ENCODE measurements at regions not wholly inside any gene's neighbourhood (a gene's known extent, or its start where the extent isn't known, plus 50 kb on each side); places are given as distances from the start of the nearest gene placed in this dataset.

DNA sequence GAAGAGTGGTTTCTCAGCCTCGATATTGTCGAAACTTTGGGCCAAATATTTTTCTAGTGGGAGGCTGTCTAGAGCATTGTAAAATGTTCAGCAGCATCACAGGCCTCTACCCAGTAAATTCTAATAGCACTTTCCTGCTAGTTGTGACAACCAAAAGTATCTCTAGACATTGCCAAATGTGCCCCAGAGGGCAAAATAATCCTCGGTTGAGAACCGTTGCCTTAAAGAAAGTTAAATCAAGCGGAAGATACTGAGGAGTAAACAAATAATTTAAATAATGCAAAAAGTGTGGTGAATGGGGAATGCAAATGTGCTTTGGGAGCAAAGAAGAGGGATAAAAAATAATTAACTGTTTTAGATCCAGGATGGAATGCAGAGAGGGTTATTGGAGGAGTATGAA lies 106.4 kb upstream of the ASCC3 start:
- H3K9ac ChIP-seq (ENCODE audit: low read length), result no peak overlapping the region
- no CpG with 5 or more reads among the region's 5 CpGs for WGBS (ENCODE audit: extremely low coverage, insufficient coverage, low lambda C conversion rate)
- no peak overlapping the region for H3K56ac ChIP-seq (ENCODE audit: low read length)
- no peak overlapping the region for H4K8ac ChIP-seq (ENCODE audit: low read depth, low read length)
- no peak overlapping the region for H4K5ac ChIP-seq (ENCODE audit: low read length)
- H2BK120ac ChIP-seq (ENCODE audit: low read depth, low read length), result no peak overlapping the region
- H3K23ac ChIP-seq (ENCODE audit: low read length), result no peak overlapping the region
- H3K4ac ChIP-seq (ENCODE audit: low read depth, low read length), result no peak overlapping the region
- H2BK15ac ChIP-seq (replicated peaks; ENCODE audit: low read depth), result no peak overlapping the region
- no peak overlapping the region for H3K27ac ChIP-seq (ENCODE audit: low read depth, low read length)
- no peaks in the 10 kb centered on the region for H3K79me2 ChIP-seq (ENCODE audit: control insufficient read depth, insufficient read depth, low read length)
- H3K4me1 ChIP-seq (ENCODE audit: control insufficient read depth, low read depth, low read length), result no peaks in the 10 kb centered on the region
- H3K36me3 ChIP-seq (ENCODE audit: control insufficient read depth, insufficient read depth, low read length), result no peaks in the 10 kb centered on the region
- H3K4me2 ChIP-seq (ENCODE audit: low read length), result no peak overlapping the region
- no peak overlapping the region for H2AK5ac ChIP-seq (ENCODE audit: low read length)
- no peak overlapping the region for H3K18ac ChIP-seq (ENCODE audit: low read length)
- DNase-seq, result no peak
- H3K79me1 ChIP-seq (ENCODE audit: low read length), result no peaks in the 10 kb centered on the region
- H3K27me3 ChIP-seq (ENCODE audit: insufficient read depth, low read length, poor library complexity), result no peaks in the 10 kb centered on the region
- H3K4me3 ChIP-seq (ENCODE audit: low read length), result no peak overlapping the region
- no peak overlapping the region for H2BK5ac ChIP-seq (ENCODE audit: low read length)

DNA sequence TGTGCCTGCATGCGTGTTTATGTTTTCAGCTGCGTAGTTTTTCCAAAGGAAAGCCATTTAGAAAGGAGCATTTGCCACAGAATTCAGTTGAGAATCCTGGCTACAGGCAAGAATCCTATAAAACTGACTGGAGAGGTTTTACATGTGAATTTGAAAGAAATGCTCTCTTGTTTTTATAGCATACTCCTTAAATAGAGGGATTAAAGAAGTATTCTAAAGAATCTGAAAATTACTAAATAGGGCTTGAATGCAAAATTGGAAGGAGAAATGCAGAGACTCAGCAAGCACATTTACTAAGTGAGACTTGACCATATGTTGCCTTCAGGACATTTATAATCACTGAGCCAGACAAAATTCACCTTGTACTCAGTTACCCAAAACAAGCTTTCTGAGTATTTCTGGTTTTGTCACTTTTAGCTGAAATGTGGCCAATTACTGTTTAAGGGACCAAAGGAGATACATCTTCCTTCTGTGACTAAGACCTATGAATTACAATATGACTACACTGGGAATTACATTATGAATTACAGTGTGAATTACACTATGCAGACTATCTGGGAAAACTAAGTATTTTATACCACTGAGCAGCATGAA lies 107.4 kb upstream of the ASCC3 start:
- Histone ChIP-seq H3K36me3 (ENCODE audit: control insufficient read depth, insufficient read depth, low read length) (no peaks in the 10 kb centered on the region), H2BK15ac (replicated peaks; ENCODE audit: low read depth) (no peak overlapping the region), H3K4me1 (ENCODE audit: control insufficient read depth, low read depth, low read length) (no peaks in the 10 kb centered on the region), H2BK120ac (ENCODE audit: low read depth, low read length) (no peak overlapping the region), H3K79me2 (ENCODE audit: control insufficient read depth, insufficient read depth, low read length) (no peaks in the 10 kb centered on the region), H3K18ac (ENCODE audit: low read length) (no peak overlapping the region), H2AK5ac (ENCODE audit: low read length) (no peak overlapping the region), H3K56ac (ENCODE audit: low read length) (no peak overlapping the region), H3K23ac (ENCODE audit: low read length) (no peak overlapping the region), H3K79me1 (ENCODE audit: low read length) (no peaks in the 10 kb centered on the region), H3K4me3 (ENCODE audit: low read length) (no peak overlapping the region), H3K9ac (ENCODE audit: low read length) (no peak overlapping the region), H3K27me3 (ENCODE audit: insufficient read depth, low read length, poor library complexity) (no peaks in the 10 kb centered on the region), H3K4me2 (ENCODE audit: low read length) (no peak overlapping the region), H3K4ac (ENCODE audit: low read depth, low read length) (no peak overlapping the region), H3K27ac (ENCODE audit: low read depth, low read length) (no peak overlapping the region), H2BK5ac (ENCODE audit: low read length) (no peak overlapping the region), H4K8ac (ENCODE audit: low read depth, low read length) (no peak overlapping the region), H4K5ac (ENCODE audit: low read length) (no peak overlapping the region)
- no peak for DNase-seq
- no CpG with 5 or more reads among the region's 2 CpGs for WGBS (ENCODE audit: extremely low coverage, insufficient coverage, low lambda C conversion rate)

DNA sequence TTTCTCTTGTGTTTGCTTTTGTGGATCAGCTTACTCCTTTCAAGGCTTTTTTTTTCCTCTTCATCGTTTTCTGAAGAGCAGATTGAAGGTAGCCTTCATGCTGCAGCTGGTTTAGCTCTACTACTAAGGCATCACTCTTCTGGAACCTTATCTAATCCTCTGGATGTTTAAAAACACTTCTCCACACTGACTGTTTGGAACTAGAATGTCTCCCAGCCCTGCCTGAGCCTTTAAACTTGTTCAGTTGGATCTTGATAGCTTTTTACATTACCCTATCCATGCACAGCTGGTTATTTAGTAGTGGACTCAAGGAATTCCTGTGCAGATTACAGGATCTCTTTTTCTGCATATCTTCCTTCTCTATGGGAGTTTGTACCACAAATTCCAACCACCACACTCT lies 108.9 kb upstream of the ASCC3 start:
- H3K9ac ChIP-seq (ENCODE audit: low read length), result no peak overlapping the region
- H3K4me2 ChIP-seq (ENCODE audit: low read length), result no peak overlapping the region
- no peak overlapping the region for H2BK120ac ChIP-seq (ENCODE audit: low read depth, low read length)
- no peak for DNase-seq
- no peaks in the 10 kb centered on the region for H3K79me2 ChIP-seq (ENCODE audit: control insufficient read depth, insufficient read depth, low read length)
- H3K36me3 ChIP-seq (ENCODE audit: control insufficient read depth, insufficient read depth, low read length), result no peaks in the 10 kb centered on the region
- no peaks in the 10 kb centered on the region for H3K27me3 ChIP-seq (ENCODE audit: insufficient read depth, low read length, poor library complexity)
- H3K4me3 ChIP-seq (ENCODE audit: low read length), result no peak overlapping the region
- H3K79me1 ChIP-seq (ENCODE audit: low read length), result no peaks in the 10 kb centered on the region
- H3K27ac ChIP-seq (ENCODE audit: low read depth, low read length), result no peak overlapping the region
- H2BK5ac ChIP-seq (ENCODE audit: low read length), result no peak overlapping the region
- no peak overlapping the region for H4K8ac ChIP-seq (ENCODE audit: low read depth, low read length)
- H2BK15ac ChIP-seq (replicated peaks; ENCODE audit: low read depth), result no peak overlapping the region
- H4K5ac ChIP-seq (ENCODE audit: low read length), result no peak overlapping the region
- no peak overlapping the region for H3K23ac ChIP-seq (ENCODE audit: low read length)
- no peaks in the 10 kb centered on the region for H3K4me1 ChIP-seq (ENCODE audit: control insufficient read depth, low read depth, low read length)
- WGBS (ENCODE audit: extremely low coverage, insufficient coverage, low lambda C conversion rate), result no CpG with 5 or more reads among the region's 1 CpG
- no peak overlapping the region for H2AK5ac ChIP-seq (ENCODE audit: low read length)
- H3K56ac ChIP-seq (ENCODE audit: low read length), result no peak overlapping the region
- no peak overlapping the region for H3K4ac ChIP-seq (ENCODE audit: low read depth, low read length)
- no peak overlapping the region for H3K18ac ChIP-seq (ENCODE audit: low read length)

DNA sequence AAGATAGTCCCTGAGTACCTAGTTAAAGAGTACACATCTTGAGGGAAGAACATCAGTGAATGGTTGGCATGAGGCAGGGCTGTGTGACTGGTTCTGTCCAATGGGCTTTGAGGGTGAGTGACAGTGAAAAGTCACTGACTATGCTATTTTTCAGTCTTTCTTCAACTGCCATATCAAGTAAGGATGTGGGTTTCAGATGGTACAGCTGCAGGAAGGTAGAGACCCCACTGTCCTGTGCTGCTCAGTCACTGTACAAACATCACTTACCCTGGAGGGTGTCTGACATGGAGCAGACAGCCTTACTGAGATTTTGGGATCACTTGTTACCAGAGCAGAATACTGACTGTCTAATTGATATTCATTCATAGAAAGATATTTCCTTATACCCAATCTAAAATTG lies 115.3 kb upstream of the ASCC3 start:
- no peak overlapping the region for H4K8ac ChIP-seq (ENCODE audit: low read depth, low read length)
- H3K79me2 ChIP-seq (ENCODE audit: control insufficient read depth, insufficient read depth, low read length), result no peaks in the 10 kb centered on the region
- H3K36me3 ChIP-seq (ENCODE audit: control insufficient read depth, insufficient read depth, low read length), result no peaks in the 10 kb centered on the region
- H2BK5ac ChIP-seq (ENCODE audit: low read length), result no peak overlapping the region
- no peaks in the 10 kb centered on the region for H3K27me3 ChIP-seq (ENCODE audit: insufficient read depth, low read length, poor library complexity)
- H3K4me3 ChIP-seq (ENCODE audit: low read length), result no peak overlapping the region
- H3K4me2 ChIP-seq (ENCODE audit: low read length), result no peak overlapping the region
- H3K18ac ChIP-seq (ENCODE audit: low read length), result no peak overlapping the region
- H3K9ac ChIP-seq (ENCODE audit: low read length), result no peak overlapping the region
- H4K5ac ChIP-seq (ENCODE audit: low read length), result no peak overlapping the region
- no peak for DNase-seq
- H2BK15ac ChIP-seq (replicated peaks; ENCODE audit: low read depth), result no peak overlapping the region
- H3K4ac ChIP-seq (ENCODE audit: low read depth, low read length), result no peak overlapping the region
- H3K4me1 ChIP-seq (ENCODE audit: control insufficient read depth, low read depth, low read length), result no peaks in the 10 kb centered on the region
- no peak overlapping the region for H3K56ac ChIP-seq (ENCODE audit: low read length)
- H2AK5ac ChIP-seq (ENCODE audit: low read length), result no peak overlapping the region
- H3K23ac ChIP-seq (ENCODE audit: low read length), result no peak overlapping the region
- no peak overlapping the region for H3K27ac ChIP-seq (ENCODE audit: low read depth, low read length)
- H3K79me1 ChIP-seq (ENCODE audit: low read length), result no peaks in the 10 kb centered on the region
- no peak overlapping the region for H2BK120ac ChIP-seq (ENCODE audit: low read depth, low read length)

DNA sequence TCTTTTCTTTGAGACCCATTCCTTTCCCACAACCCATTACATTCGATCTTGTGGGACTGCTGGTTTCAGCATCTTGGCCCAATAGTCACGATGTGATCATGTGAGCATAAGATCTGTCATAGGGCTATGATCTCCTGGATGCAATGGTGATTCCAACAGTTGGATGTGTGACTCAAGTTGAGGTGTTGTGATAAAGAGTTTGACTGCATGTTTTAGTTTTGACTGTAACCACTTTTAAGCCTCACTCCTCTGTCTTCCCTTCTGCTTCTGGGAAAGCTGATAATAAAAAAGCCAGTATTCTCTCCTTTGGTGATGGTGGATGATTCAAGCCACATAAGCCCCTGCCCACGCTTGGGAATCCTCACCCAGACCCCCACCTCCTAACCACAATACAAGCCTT lies 117.0 kb upstream of the ASCC3 start:
- H2BK15ac ChIP-seq (replicated peaks; ENCODE audit: low read depth), result no peak overlapping the region
- H3K18ac ChIP-seq (ENCODE audit: low read length), result no peak overlapping the region
- no peaks in the 10 kb centered on the region for H3K36me3 ChIP-seq (ENCODE audit: control insufficient read depth, insufficient read depth, low read length)
- no peak for DNase-seq
- no peaks in the 10 kb centered on the region for H3K4me1 ChIP-seq (ENCODE audit: control insufficient read depth, low read depth, low read length)
- H3K27me3 ChIP-seq (ENCODE audit: insufficient read depth, low read length, poor library complexity), result no peaks in the 10 kb centered on the region
- no peak overlapping the region for H2AK5ac ChIP-seq (ENCODE audit: low read length)
- H4K5ac ChIP-seq (ENCODE audit: low read length), result no peak overlapping the region
- H3K79me2 ChIP-seq (ENCODE audit: control insufficient read depth, insufficient read depth, low read length), result no peaks in the 10 kb centered on the region
- no peak overlapping the region for H3K56ac ChIP-seq (ENCODE audit: low read length)
- WGBS (ENCODE audit: extremely low coverage, insufficient coverage, low lambda C conversion rate), result no CpG with 5 or more reads among the region's 3 CpGs
- no peak overlapping the region for H3K27ac ChIP-seq (ENCODE audit: low read depth, low read length)
- H3K23ac ChIP-seq (ENCODE audit: low read length), result no peak overlapping the region
- no peak overlapping the region for H3K4me2 ChIP-seq (ENCODE audit: low read length)
- no peak overlapping the region for H2BK120ac ChIP-seq (ENCODE audit: low read depth, low read length)
- H3K9ac ChIP-seq (ENCODE audit: low read length), result no peak overlapping the region
- H3K79me1 ChIP-seq (ENCODE audit: low read length), result no peaks in the 10 kb centered on the region
- H3K4me3 ChIP-seq (ENCODE audit: low read length), result no peak overlapping the region
- no peak overlapping the region for H4K8ac ChIP-seq (ENCODE audit: low read depth, low read length)
- H2BK5ac ChIP-seq (ENCODE audit: low read length), result no peak overlapping the region
- no peak overlapping the region for H3K4ac ChIP-seq (ENCODE audit: low read depth, low read length)

DNA sequence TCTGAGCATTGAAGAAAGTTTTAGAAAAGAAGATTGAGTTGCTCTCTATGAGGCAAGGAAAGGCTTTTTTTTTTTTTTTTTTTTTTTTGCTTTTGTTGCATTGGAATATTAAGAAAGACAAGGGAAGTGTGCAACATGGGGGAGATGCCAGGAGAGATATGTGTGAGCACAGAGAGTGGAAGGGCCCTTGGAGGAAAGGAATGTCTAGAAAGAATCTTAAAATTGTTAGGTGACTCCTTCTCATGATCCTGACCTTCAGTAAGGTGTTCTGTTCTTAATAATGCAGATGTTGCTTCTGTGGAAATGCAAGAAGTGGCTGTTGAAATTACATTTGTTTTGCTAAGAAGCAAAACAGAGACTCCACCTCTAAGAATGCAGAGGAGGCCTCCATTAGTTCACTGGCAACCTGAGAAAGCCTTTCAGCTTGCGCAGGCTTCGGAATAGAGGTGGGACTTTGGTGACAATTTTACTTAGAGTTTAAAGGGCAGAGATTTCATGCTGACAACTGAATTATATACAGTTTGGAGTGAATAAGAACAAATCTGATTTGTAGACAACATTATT lies 118.0 kb upstream of the ASCC3 start:
- H3K18ac ChIP-seq (ENCODE audit: low read length), result no peak overlapping the region
- H4K5ac ChIP-seq (ENCODE audit: low read length), result no peak overlapping the region
- no peak overlapping the region for H4K8ac ChIP-seq (ENCODE audit: low read depth, low read length)
- H3K23ac ChIP-seq (ENCODE audit: low read length), result no peak overlapping the region
- no CpG with 5 or more reads among the region's 2 CpGs for WGBS (ENCODE audit: extremely low coverage, insufficient coverage, low lambda C conversion rate)
- H3K79me1 ChIP-seq (ENCODE audit: low read length), result no peaks in the 10 kb centered on the region
- H3K36me3 ChIP-seq (ENCODE audit: control insufficient read depth, insufficient read depth, low read length), result no peaks in the 10 kb centered on the region
- H3K56ac ChIP-seq (ENCODE audit: low read length), result no peak overlapping the region
- H2BK15ac ChIP-seq (replicated peaks; ENCODE audit: low read depth), result no peak overlapping the region
- no peak overlapping the region for H2AK5ac ChIP-seq (ENCODE audit: low read length)
- no peak overlapping the region for H3K9ac ChIP-seq (ENCODE audit: low read length)
- no peak overlapping the region for H3K27ac ChIP-seq (ENCODE audit: low read depth, low read length)
- H3K4me2 ChIP-seq (ENCODE audit: low read length), result no peak overlapping the region
- H3K27me3 ChIP-seq (ENCODE audit: insufficient read depth, low read length, poor library complexity), result no peaks in the 10 kb centered on the region
- H2BK5ac ChIP-seq (ENCODE audit: low read length), result no peak overlapping the region
- no peak overlapping the region for H2BK120ac ChIP-seq (ENCODE audit: low read depth, low read length)
- H3K4ac ChIP-seq (ENCODE audit: low read depth, low read length), result no peak overlapping the region
- DNase-seq, result peak; percentile 2
- no peak overlapping the region for H3K4me3 ChIP-seq (ENCODE audit: low read length)
- no peaks in the 10 kb centered on the region for H3K79me2 ChIP-seq (ENCODE audit: control insufficient read depth, insufficient read depth, low read length)
- H3K4me1 ChIP-seq (ENCODE audit: control insufficient read depth, low read depth, low read length), result no peaks in the 10 kb centered on the region
